HG03135 (cell line): ENCODE measurements at regions not wholly inside any gene's neighbourhood (a gene's known extent, or its start where the extent isn't known, plus 50 kb on each side); places are given as distances from the start of the nearest gene placed in this dataset.
"Not testable (repeated sequence)": the region's sequence is repeated elsewhere in the genome, so short reads cannot be mapped to it uniquely, and the experiment has no call there.

Experiments used
- ATAC-seq: cut with Tn5 transposase; IDR thresholded peaks from one replicate; pipeline ENCODE4 v1.9.1; 2021; ENCODE audit warnings: mild to moderate bottlenecking, moderate library complexity; ENCODE audit not compliant: unreplicated experiment

DNA sequence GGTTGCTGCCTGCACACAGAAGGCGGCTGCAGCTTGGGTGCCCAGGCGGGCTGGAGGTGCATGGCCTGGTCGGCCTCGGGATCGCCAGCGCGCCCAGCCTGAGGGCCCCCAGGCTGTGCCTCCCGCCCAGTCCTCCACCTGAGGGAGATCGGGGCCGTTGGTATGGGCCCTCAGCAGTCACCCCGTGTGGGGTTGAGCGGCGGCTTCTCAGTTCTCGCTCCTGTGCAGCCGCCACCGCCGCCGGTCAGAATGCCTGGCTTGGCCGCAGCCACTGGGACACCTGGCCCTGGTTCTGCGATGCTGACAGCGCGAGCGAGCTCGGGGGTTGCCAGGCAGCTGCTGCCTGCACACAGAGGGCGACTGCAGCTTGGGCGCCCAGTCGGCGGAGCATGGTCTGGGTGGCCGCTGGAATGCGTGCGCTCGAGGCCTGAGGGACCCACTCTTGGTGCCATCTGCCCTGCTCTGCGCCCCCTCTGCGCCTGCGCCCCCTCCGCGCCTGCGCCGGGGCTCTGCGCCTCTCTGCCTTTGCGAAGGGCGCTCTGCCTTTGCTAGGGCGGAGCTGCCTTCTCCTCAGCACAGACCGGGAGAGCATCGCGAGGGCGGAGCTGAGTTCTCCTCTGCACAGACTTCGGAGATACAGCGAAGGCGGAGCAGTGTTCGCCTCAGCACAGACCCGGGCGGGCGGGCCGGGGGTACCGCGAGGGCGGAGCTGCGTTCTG, 84.6 kb upstream of the ZNG1F start:
- peak; percentile 100 for ATAC-seq

DNA sequence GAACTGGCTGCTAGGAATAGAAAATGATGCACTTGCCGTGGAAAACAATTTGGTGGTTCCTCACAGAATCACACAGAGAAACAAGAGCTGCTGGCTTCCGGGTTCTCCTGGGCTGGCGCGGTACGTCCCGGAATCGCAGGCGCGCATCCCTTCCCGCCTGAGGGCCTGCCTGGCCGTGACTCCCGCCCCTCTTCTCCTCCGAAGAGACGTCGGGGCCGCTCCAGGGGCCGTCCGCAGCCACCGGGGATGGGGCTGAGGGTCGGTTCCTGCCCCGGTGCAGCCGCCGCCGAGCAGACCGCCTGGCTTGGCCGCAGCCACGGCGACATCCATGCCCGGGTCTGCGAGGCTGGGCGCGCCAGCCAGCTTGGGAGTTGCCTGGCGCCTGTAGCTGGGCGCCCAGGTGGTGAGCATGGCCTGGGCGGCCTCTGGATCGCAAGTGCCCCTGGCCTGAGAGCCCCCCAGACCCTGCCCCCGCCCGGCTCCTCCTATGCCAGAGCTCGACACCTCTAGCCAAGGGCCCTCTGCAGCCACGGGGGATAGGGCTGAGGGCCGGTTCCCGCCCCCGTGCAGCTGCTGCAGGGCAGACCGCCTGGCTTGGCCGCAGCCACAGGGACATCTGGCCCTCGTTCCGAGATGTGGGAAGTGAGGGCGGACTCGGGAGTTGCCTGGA, 83.9 kb upstream of the ZNG1F start:
- ATAC-seq: peak; percentile 40

DNA sequence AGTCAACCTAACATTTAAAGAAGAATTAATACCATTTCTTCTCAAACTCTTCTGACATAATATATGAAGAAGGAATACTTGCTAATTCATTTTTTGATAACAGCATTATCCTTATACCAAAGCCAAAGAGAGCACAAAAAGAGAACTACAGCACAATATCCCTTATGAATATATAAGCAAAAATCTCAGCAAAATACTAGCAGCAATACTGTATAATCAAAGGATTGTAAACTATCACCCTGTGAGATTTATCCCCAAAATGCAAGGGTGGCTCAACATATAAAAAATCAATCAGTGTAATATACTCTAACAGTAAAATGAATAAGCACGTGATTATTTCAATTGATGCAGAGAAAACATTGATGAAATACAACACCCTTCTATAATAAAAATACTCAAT, 81.9 kb upstream of the ZNG1F start:
- not testable (repeated sequence) for ATAC-seq

DNA sequence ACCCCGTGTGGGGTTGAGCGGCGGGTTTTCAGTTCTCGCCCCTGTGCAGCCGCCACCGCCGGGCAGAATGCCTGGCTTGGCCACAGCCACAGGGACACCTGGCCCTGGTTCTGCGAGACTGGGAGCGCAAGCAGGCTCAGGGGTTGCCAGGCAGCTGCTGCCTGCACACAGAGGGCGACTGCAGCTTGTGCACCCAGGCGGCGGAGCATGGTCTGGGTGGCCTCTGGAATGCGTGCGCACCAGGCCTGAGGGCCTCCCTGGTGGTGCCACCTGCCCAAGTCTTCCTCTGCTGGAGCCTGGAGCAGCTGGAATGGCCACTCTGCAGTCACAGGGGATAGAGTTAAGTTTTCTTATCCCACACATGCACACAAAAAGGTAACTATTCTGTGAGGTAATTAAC, 80.4 kb upstream of the ZNG1F start:
- not testable (repeated sequence) for ATAC-seq

- not testable (repeated sequence) for ATAC-seq
Measured at GRCh38 chr9:41269054-41269453, 79.9 kb upstream of the ZNG1F start.

GRCh38 chr9:41266602-41267001, 77.5 kb upstream of the ZNG1F start:
- ATAC-seq: not testable (repeated sequence)

GRCh38 chr9:41266000-41266399, 76.9 kb upstream of the ZNG1F start:
- not testable (repeated sequence) for ATAC-seq

GRCh38 chr9:41251973-41252372, 62.9 kb upstream of the ZNG1F start:
- ATAC-seq: not testable (repeated sequence)

DNA sequence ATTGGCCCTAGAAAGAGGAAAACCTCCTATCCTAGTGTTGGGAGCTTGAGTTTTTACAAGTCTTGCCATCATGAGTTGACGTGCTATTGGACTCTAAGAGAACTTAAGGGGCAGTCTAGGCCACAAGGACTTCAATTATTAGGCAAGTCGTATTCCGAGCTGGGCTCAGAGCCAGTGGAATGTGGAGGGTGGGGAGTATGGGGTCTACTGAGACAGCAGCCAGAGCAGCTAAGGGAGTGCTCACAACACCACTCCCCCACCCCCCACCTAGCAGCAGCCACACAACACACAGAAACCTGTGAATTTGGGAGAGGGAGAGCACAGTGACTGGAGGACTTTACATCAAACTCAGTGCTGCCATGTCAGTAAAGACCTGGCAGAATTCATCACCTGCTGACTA, 62.0 kb upstream of the ZNG1F start:
- not testable (repeated sequence) for ATAC-seq

- ATAC-seq: not testable (repeated sequence)
Measured at GRCh38 chr9:41246702-41247101, 57.6 kb upstream of the ZNG1F start.
